ENCODE measurements at regions not wholly inside any gene's neighbourhood (a gene's known extent, or its start where the extent isn't known, plus 50 kb on each side); places are given as distances from the start of the nearest gene placed in this dataset.

DNA sequence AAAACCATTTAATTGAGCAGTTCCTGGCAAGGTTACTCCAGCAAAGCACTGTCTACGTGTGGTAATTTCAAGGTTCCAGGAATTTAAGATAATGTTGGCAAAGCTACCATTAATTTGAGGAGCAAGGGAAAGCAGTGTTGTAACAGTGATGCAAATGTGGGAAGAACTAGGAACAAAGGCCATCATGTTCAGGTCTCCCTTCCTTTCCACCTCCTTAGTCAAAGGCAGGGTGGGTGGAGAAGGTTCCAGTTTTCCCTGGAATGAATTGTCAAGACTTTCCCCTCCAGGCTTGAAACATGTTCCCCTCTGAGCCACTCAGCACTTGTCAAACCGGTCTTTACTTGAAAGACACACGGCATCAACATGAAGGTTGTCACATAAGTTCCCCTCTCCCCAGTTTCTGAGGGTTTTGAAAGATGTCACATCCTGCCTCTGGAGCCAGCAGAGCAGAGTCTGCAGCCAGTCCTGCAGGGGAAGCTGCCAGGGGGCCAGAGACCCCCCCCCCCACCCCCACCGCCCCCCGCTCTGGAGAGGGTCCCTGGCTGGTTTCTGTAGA is 226.0 kb downstream of the GAS1 start:
- H3K4me3 ChIP-seq (ENCODE audit: low read depth, low read length): no peak overlapping the region
- TF ChIP-seq, protein P1, sequence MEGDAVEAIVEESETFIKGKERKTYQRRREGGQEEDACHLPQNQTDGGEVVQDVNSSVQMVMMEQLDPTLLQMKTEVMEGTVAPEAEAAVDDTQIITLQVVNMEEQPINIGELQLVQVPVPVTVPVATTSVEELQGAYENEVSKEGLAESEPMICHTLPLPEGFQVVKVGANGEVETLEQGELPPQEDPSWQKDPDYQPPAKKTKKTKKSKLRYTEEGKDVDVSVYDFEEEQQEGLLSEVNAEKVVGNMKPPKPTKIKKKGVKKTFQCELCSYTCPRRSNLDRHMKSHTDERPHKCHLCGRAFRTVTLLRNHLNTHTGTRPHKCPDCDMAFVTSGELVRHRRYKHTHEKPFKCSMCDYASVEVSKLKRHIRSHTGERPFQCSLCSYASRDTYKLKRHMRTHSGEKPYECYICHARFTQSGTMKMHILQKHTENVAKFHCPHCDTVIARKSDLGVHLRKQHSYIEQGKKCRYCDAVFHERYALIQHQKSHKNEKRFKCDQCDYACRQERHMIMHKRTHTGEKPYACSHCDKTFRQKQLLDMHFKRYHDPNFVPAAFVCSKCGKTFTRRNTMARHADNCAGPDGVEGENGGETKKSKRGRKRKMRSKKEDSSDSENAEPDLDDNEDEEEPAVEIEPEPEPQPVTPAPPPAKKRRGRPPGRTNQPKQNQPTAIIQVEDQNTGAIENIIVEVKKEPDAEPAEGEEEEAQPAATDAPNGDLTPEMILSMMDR (IDR thresholded peaks at IDR 0.05; ENCODE audit: low read depth, low read length): no peak

GRCh38 chr9:86720639-86721225 is 226.6 kb downstream of the GAS1 start:
- no peak overlapping the region for H3K4me3 ChIP-seq (ENCODE audit: low read depth, low read length)
- TF ChIP-seq, protein P1 (IDR thresholded peaks at IDR 0.05; ENCODE audit: low read depth, low read length): no peak

- TF ChIP-seq, protein P1 (IDR thresholded peaks at IDR 0.05; ENCODE audit: low read depth, low read length): no peak
Observed at GRCh38 chr9:86718388-86719049, 228.8 kb downstream of the GAS1 start.

DNA sequence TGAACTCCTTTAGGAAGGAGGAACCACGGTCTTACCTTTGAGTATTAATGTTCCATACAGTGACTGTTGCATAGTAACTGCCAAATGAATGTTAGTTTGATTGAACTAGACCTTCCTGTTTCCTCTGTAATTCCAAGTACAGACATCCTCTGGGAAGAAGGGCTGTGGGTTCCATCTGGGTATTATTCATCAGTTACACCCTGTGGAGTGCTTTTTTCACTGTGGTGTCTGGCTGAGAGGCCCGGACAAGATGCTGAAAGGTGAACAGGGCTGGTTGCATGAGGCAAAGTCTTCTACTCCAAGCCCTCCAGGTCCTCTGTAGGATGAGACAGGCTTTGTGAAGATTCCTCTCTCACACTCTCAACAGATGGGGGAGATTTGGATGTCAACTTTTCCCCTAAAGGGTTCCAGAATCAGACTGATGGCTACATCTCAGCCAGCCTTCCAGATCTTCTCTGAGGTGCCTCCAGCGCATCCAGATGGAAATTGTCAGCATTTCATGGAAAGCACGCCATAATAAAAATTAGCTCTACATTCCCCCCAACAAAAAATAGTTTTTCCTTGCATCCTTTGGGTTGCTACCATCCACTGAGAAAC is 230.9 kb downstream of the GAS1 start:
- TF ChIP-seq, protein P1 (IDR thresholded peaks at IDR 0.05; ENCODE audit: low read depth, low read length): no peak

More at GRCh38 chr9:86718388-86719049, 228.8 kb downstream of the GAS1 start:
- no peak overlapping the region for H3K4me3 ChIP-seq (ENCODE audit: low read depth, low read length)

DNA sequence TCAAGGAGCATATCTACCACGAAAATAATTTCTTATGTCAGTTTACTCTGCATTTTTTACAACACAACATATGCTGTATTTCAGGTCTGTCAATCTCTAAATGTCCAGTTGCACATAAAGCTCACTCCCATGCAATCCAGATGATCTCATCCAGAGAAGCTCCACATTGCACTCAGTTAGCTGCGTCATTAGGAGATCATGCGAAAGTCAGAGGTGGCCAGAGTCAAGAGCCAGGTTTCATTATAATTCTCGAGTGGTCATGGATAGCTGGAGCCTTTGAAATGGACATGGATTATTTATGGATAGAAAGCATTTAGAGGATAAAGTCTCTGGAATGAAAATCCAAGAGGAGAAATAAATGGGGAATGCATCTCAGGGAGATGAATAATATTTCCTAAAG is 232.3 kb downstream of the GAS1 start:
- H3K4me3 ChIP-seq (ENCODE audit: low read depth, low read length): no peak overlapping the region
- TF ChIP-seq, protein P1 (IDR thresholded peaks at IDR 0.05; ENCODE audit: low read depth, low read length): no peak

More for the DNA sequence above, 230.9 kb downstream of the GAS1 start:
- H3K4me3 ChIP-seq (ENCODE audit: low read depth, low read length): no peak overlapping the region

GRCh38 chr9:86713970-86714369 is 233.3 kb downstream of the GAS1 start:
- TF ChIP-seq, protein P1 (IDR thresholded peaks at IDR 0.05; ENCODE audit: low read depth, low read length): no peak
- no peak overlapping the region for H3K4me3 ChIP-seq (ENCODE audit: low read depth, low read length)

DNA sequence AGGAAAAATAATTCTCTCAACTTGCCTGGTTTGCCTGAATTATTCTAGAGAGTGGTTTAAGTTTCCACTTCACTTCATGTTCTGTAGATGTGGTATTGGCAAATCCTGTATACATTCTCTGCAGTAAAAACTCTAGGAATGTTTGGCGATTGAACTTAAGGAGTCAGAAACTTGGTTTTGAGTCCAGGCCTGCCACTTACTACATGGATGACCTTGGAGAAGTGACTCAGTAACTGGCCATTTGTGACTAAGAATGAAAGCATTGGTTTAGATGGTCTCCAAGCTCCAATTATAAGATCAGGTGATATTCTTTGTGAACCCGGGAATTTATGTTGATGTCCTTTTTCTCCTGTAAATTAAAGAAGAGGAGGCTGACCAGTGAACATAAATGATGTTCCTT is 233.8 kb downstream of the GAS1 start:
- TF ChIP-seq, protein P1 (IDR thresholded peaks at IDR 0.05; ENCODE audit: low read depth, low read length): no peak
- no peak overlapping the region for H3K4me3 ChIP-seq (ENCODE audit: low read depth, low read length)

Measured in WI38 (cell line).